HG03039 (cell line): ENCODE measurements at regions not wholly inside any gene's neighbourhood (a gene's known extent, or its start where the extent isn't known, plus 50 kb on each side); places are given as distances from the start of the nearest gene placed in this dataset.

Experiments
- ATAC-seq: cut with Tn5 transposase; IDR thresholded peaks from one replicate; pipeline ENCODE4 v1.9.1; 2021; ENCODE audit warnings: mild to moderate bottlenecking, moderate library complexity; ENCODE audit not compliant: unreplicated experiment

- ATAC-seq: peak; percentile 47
Measured at GRCh38 chr2:58870704-58871103, 629.6 kb upstream of the FANCL start.

DNA sequence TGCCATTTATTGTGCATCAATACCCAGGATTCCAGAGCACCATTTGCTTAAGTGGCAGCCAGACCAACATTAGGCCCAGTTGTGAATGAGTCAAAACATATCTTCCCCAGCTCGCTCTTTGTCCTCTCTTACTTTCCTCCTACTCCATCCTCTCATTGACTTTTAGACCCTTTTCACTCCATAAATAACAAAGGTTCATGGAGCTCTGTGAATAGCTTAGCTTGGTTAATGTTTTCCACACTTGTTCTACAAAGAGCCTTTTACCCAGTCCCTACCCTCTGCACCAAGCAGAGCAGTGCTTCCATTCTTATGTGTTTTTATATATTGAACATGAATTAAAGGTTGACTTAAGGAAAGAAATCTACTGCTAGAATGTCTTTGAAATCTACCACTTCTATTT, 625.8 kb upstream of the FANCL start:
- ATAC-seq: no peak

DNA sequence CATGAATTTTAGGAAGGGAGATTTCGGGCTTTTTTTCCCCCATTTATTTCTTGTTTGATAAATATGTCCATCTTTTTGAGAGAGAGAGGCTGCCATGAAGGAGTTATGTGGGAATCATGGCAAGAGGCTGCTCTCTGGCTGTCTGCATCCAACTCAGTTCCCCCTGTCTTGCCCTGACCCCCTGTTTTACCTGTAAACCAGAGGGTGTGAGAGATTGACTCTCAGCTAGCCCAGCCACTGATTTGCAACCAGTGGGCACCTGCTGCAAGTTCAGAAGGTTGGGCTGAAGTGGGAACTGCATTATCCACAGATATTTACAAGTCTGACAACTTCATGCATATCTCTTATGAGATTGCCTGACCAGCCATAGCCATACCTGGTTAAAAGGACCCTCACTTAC, 625.4 kb upstream of the FANCL start:
- ATAC-seq: no peak

DNA sequence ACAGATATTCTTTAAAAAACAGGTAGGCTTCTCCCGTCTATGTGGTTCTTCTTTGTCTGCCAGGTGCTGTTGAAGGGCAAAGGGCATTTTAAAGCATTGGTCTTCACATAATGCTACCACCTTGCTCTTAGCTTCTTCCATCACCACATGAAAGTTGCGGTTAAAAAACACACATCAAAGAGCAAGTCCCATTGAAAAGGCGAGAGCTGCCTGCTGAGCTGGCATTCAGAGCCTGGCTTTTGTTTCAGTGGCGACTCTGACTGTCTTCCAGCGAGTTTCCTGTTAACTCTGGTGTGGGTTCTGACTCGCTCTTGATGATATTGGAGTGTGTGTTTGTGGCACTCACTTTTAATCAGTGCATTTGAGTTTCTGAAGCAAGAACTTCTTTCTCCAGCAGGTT, 624.9 kb upstream of the FANCL start:
- ATAC-seq: peak; percentile 32

DNA sequence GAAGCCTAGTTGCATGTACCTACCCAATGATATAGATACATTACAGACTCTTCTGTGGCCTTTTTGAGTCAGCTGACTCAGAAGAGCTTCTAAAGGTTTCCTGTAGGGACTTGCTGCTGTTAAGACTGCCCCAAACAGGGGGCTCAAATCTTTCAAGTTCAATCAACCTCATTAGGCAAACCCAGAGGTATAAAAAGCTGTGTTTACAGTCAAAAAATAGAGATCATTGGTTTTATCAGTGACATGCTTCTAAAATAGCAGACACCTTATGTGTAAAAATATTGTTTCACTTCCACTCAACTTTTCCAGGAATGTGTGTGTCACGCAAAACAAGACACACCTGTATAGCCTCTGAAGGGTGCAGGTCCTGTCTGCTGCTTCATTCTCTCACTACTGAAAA, 624.3 kb upstream of the FANCL start:
- ATAC-seq: peak; percentile 66

DNA sequence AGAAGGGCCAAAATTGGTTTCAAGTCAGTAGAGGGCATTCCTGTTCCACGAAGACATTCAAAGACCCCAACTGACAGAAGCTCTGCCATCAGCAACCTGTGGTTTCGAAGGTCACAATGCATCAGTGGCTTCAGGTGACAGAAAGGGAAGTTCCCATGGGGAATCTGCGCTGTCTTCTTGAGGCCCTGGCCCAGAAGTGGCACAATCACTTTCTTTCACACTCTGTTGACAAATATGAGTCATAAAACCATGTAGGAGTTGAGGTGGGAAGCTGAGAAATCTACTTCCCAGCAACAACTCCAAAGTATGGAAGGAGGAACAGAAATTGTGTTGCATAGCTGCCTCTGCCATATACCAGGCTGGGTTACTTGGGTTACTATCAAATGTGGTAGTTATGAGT, 621.1 kb upstream of the FANCL start:
- peak; percentile 36 for ATAC-seq

- no peak for ATAC-seq
Measured at GRCh38 chr2:58860586-58860985, 619.5 kb upstream of the FANCL start.

GRCh38 chr2:58856100-58856499, 615.0 kb upstream of the FANCL start:
- no peak for ATAC-seq

GRCh38 chr2:58853420-58853819, 612.3 kb upstream of the FANCL start:
- ATAC-seq: no peak

- no peak for ATAC-seq
Measured at GRCh38 chr2:58852905-58853304, 611.8 kb upstream of the FANCL start.

GRCh38 chr2:58852243-58852642, 611.1 kb upstream of the FANCL start:
- ATAC-seq: no peak

- no peak for ATAC-seq
Measured at GRCh38 chr2:58851598-58851997, 610.5 kb upstream of the FANCL start.

DNA sequence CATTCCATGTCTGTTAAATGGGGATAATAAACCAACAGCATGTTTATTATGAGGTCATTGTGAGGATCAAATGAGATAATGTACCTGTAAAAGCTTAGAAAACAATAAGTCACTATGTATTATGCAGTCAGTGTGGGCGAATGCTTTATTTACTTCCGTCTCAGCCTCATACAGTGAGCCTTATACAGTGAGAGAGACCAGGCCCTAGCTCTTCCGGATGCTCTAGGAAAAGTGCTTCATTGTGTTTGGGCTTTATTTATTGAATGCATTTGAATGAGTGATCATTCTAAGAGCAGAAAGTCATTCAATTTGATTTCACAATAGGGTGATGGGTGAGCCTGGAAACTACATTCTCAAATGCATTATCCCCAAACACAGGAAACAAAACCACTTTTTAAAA, 603.9 kb upstream of the FANCL start:
- no peak for ATAC-seq

DNA sequence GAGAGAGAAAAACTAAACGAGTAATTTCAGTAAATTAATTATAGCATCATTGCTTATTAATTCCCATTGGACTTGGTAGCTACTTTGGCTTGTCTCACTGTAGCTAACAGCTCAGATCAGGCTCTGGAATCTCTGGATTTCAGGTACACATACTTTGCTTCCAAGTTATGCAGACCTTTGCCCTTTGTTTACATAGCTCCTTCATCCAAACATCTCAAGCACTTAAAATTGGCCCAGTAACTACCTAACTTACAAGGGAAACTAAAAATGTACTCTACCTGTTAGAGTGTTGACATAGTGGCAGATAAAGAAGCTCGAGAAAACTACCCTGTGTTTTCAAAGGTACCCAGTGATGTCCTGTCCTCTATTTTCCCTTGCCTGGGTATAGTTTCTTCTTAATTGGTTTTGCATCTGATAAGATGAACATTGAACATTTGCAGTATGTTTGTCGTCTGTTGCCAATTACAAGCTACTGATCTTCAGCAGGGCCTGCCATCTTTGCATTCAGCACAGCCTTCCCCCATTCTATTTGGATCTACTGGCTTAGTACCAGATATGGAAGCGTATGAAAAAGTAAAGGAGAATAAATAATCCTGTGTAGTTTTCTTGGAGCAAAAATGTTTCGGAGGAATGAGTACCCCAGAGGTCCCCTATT, 601.5 kb upstream of the FANCL start:
- ATAC-seq: no peak

DNA sequence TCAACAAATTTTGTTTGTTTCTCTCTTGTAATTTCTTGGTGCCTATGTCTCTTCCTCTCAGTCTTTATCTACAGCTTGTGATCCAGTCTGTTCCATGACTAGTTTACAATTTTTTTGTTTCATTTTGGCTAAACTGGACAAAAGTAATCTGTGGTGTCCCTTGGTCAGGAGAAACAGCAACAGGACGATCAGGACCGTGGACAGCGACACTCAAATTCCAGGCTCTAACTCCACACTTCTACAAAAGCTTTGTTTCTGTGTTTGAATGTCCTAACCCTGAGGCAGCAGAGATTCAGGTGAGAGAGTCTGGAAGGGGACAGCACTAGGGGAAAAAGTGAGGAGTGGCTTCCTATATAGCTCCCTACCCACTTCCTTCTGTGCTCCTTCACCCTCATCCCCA, 593.3 kb upstream of the FANCL start:
- ATAC-seq: no peak

DNA sequence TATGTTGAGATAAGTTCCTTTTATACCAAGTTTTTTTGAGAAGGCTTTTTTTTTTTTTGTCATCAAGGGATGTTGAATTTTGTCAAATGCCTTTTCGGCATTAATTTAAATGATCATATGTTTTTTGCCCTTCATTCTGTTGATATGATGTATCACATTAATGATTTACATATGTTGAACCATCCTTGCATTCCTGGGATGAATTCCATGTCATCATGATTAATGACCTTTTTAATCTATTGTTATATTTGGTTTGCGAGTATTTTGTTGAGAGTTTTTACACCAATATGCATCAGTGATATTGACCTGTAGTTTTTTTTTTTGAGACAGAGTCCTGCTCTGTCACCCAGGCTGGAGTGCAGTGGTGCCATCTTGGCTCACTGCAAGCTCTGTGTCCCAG, 585.7 kb upstream of the FANCL start:
- ATAC-seq: no peak

GRCh38 chr2:58812771-58813344, 571.7 kb upstream of the FANCL start:
- ATAC-seq: no peak

GRCh38 chr2:58805126-58805525, 564.0 kb upstream of the FANCL start:
- ATAC-seq: no peak

GRCh38 chr2:58803192-58803591, 562.1 kb upstream of the FANCL start:
- ATAC-seq: peak; percentile 53

GRCh38 chr2:58800881-58801280, 559.8 kb upstream of the FANCL start:
- no peak for ATAC-seq

DNA sequence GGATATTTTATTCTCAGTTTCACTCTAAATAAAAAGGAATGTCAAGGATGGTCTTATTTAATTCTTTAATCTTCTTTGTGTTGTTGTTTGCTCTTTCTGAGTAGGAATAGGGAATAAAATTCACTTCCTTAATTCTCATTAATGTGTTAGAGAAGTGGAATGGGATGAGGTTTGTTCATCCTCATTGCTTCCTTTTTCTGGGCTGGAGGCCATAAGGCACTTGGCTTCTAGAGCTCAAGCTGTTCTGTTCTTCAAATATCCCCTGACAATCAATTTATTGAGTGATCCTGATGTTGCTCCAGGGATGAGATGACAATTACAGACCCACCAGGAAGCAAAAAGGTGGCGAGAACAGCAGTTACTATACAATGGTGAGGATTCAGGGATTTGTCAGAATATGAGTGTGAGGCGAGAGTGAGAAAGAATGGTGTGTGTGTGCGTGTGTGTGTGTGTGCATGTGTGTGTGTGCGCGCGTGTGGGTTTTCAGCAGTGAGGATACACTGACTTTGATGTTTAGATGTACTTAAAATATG, 557.6 kb upstream of the FANCL start:
- ATAC-seq: no peak

GRCh38 chr2:58796239-58796910, 555.2 kb upstream of the FANCL start:
- ATAC-seq: no peak
